ENCODE measurements at regions not wholly inside any gene's neighbourhood (a gene's known extent, or its start where the extent isn't known, plus 50 kb on each side); places are given as distances from the start of the nearest gene placed in this dataset.

DNA sequence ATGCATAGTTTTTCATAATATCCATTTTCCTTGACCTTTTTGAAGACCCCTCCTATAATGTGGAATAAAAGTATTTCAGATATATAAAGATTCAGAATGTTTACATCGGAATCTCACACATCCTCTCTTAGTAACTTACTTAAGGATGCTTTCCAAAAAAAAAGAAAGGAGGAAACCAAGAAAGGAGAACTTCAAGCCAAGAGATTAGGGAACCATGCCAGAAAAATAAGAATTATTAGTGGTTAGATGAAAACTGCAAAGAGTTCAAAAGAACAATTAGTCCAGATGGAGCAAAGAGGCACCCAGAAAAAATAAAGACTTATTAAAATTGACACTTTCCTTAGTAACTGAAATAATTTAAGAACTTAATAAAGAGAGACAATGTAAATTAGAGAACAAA lies 179.2 kb downstream of the DUSP6 start:
- H3K36me3 Mint-ChIP-seq = no peaks in the 10 kb centered on the region
- H3K4me3 ChIP-seq (ENCODE audit: low read length in 2 of 2) = no peak overlapping the region
- CTCF ChIA-PET (ENCODE audit: partially characterized antibody) = no interaction called here
- no peaks in the 10 kb centered on the region for H3K27me3 Mint-ChIP-seq
- H3K36me3 ChIP-seq (ENCODE audit: insufficient read depth, low read length) = no peaks in the 10 kb centered on the region
- H3K4me3 Mint-ChIP-seq = no peak overlapping the region
- POLR2A ChIA-PET (ENCODE audit: partially characterized antibody) = no interaction called here
- H3K9me3 ChIP-seq (ENCODE audit: control insufficient read depth in 1 of 2, low read length in 2 of 2) = no peaks in the 10 kb centered on the region
- H3K27ac ChIP-seq (ENCODE audit: low read depth, low read length) = no peak overlapping the region
- no peaks in the 10 kb centered on the region for H3K4me1 ChIP-seq (ENCODE audit: insufficient read depth, low read length)
- H3K27me3 ChIP-seq (ENCODE audit: insufficient read depth, low read length) = no peaks in the 10 kb centered on the region
- no peaks in the 10 kb centered on the region for H3K4me1 Mint-ChIP-seq
- DNase-seq = no peak
- no peak overlapping the region for H3K27ac Mint-ChIP-seq
- intact Hi-C loops (cut with micrococcal nuclease) = no loop called here
- H3K9me3 Mint-ChIP-seq = peaks cover 0 to 4% (median 0%) of the 10 kb centered on the region in 8 donors

DNA sequence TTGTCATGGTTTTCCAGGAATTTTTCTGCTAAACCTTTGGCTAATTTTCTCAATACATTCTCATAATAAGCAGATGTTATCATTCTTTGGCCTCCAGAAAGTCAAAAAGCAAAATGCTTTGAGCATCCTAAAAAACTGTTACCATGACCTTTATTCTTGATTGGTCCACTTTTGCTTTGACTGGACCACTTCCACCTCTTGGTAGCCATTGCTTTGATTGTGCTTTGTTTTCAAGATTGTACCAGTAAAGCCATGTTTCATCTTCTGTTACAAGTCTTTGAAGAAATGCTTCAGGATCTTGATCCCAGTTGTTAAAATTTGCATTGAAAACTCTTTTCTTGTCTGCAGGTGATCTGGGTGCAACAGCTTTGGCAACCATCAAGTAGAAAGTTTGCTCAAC lies 180.1 kb downstream of the DUSP6 start:
- no peaks in the 10 kb centered on the region for H3K9me3 ChIP-seq (ENCODE audit: control insufficient read depth in 1 of 2, low read length in 2 of 2)
- H3K4me3 Mint-ChIP-seq = no peak overlapping the region
- H3K9me3 Mint-ChIP-seq = peaks cover 0 to 4% (median 0%) of the 10 kb centered on the region in 8 donors
- no peaks in the 10 kb centered on the region for H3K36me3 Mint-ChIP-seq
- H3K4me1 ChIP-seq (ENCODE audit: insufficient read depth, low read length) = no peaks in the 10 kb centered on the region
- H3K27ac Mint-ChIP-seq = peak overlapping the region in 1 of 7 donors; percentile 41
- DNase-seq = no peak
- H3K4me1 Mint-ChIP-seq = no peaks in the 10 kb centered on the region
- no peak overlapping the region for H3K4me3 ChIP-seq (ENCODE audit: low read length in 2 of 2)
- ChIA-PET CTCF (ENCODE audit: partially characterized antibody) (no interaction called here), POLR2A (ENCODE audit: partially characterized antibody) (no interaction called here)
- H3K27me3 Mint-ChIP-seq = no peaks in the 10 kb centered on the region
- no peaks in the 10 kb centered on the region for H3K27me3 ChIP-seq (ENCODE audit: insufficient read depth, low read length)
- no peak overlapping the region for H3K27ac ChIP-seq (ENCODE audit: low read depth, low read length)
- no peaks in the 10 kb centered on the region for H3K36me3 ChIP-seq (ENCODE audit: insufficient read depth, low read length)
- intact Hi-C loops (cut with micrococcal nuclease) = no loop called here

DNA sequence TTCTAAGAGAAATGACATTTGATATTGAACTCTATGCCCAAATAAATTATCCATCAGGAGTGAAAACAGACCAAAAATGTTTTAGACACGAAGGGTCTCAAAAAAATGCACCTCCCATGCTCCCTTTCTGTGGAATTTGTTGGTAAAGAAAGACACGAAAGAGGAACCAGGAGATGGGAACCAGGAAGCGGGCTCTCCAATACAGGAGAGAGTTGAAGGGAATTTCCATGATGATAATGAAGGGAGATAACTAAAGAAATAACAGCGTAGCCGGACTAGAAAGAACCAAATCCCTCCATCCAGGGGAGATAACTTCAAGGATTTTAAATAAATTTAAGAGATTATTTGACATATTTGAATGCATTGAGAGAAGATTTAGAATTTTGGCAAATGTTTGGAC lies 183.0 kb downstream of the DUSP6 start:
- ChIA-PET CTCF (ENCODE audit: partially characterized antibody) (no interaction called here), POLR2A (ENCODE audit: partially characterized antibody) (no interaction called here)
- H3K9me3 ChIP-seq (ENCODE audit: control insufficient read depth in 1 of 2, low read length in 2 of 2) = no peaks in the 10 kb centered on the region
- Mint-ChIP-seq H3K27me3 (no peaks in the 10 kb centered on the region), H3K27ac (no peak overlapping the region), H3K4me1 (peaks cover 4 to 11% (median 6%) of the 10 kb centered on the region in 4 donors), H3K9me3 (peaks cover 0 to 4% (median 0%) of the 10 kb centered on the region in 8 donors), H3K36me3 (no peaks in the 10 kb centered on the region), H3K4me3 (no peak overlapping the region)
- DNase-seq = no peak
- intact Hi-C loops (cut with micrococcal nuclease) = no loop called here
- peaks cover 9% of the 10 kb centered on the region for H3K4me1 ChIP-seq (ENCODE audit: insufficient read depth, low read length)
- no peaks in the 10 kb centered on the region for H3K36me3 ChIP-seq (ENCODE audit: insufficient read depth, low read length)
- no peaks in the 10 kb centered on the region for H3K27me3 ChIP-seq (ENCODE audit: insufficient read depth, low read length)
- no peak overlapping the region for H3K27ac ChIP-seq (ENCODE audit: low read depth, low read length)
- no peak overlapping the region for H3K4me3 ChIP-seq (ENCODE audit: low read length in 2 of 2)

DNA sequence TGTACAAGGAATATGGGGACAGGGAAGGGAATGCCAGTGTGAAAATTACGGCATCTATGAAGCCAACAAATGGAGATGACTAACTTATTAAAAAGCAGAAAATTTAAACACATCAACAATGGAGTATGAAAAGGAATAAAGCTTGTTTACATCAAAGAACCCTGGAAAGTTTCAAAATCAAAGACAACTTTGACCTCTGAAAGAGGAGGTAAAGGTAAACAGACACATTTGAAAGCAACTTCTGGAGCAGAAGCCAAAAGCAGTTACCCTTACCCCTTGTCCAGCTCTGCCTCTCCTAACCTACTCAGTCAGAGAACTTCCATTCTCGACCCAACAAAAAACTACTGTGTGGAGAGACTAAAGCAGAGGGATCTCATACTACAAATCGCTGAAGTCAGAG lies 184.3 kb downstream of the DUSP6 start:
- peaks cover 10% of the 10 kb centered on the region for H3K4me1 ChIP-seq (ENCODE audit: insufficient read depth, low read length)

DNA sequence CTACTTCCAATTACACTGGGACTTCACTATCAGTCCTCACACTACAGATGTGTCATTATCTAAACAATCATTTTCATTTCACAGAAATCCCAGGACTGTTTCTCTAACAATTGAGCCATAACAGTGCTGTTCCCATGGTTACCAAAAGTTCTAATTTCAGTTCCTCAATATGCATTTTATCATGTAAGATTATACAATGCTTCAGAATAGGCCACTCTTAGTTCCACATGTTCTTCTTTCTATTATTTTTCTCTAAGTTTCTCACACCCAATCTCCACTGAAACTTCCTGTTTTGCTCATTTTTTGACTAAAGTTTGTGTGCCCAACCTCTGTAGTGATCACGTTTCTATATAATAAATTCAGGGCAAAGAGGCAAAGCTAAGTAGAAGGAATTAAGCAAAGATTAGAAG lies 185.8 kb downstream of the DUSP6 start:
- no peak overlapping the region for H3K4me3 ChIP-seq (ENCODE audit: low read length in 2 of 2)
- H3K27ac ChIP-seq (ENCODE audit: low read depth, low read length) = no peak overlapping the region
- ChIA-PET CTCF (ENCODE audit: partially characterized antibody) (no interaction called here), POLR2A (ENCODE audit: partially characterized antibody) (no interaction called here)
- no peaks in the 10 kb centered on the region for H3K27me3 ChIP-seq (ENCODE audit: insufficient read depth, low read length)
- H3K27ac Mint-ChIP-seq = no peak overlapping the region
- no peak for DNase-seq
- no peaks in the 10 kb centered on the region for H3K9me3 Mint-ChIP-seq
- intact Hi-C loops (cut with micrococcal nuclease) = no loop called here
- H3K9me3 ChIP-seq (ENCODE audit: control insufficient read depth in 1 of 2, low read length in 2 of 2) = no peaks in the 10 kb centered on the region
- H3K27me3 Mint-ChIP-seq = no peaks in the 10 kb centered on the region
- no peaks in the 10 kb centered on the region for H3K36me3 ChIP-seq (ENCODE audit: insufficient read depth, low read length)
- H3K36me3 Mint-ChIP-seq = no peaks in the 10 kb centered on the region
- H3K4me1 ChIP-seq (ENCODE audit: insufficient read depth, low read length) = peaks cover 17% of the 10 kb centered on the region
- no peak overlapping the region for H3K4me3 Mint-ChIP-seq
- peaks cover 4 to 14% (median 11%) of the 10 kb centered on the region in 4 donors for H3K4me1 Mint-ChIP-seq

More for the DNA sequence above, 184.3 kb downstream of the DUSP6 start:
- no peaks in the 10 kb centered on the region for H3K36me3 ChIP-seq (ENCODE audit: insufficient read depth, low read length)
- ChIA-PET POLR2A (ENCODE audit: partially characterized antibody) (no interaction called here), CTCF (ENCODE audit: partially characterized antibody) (no interaction called here)
- no peak for DNase-seq
- H3K27ac Mint-ChIP-seq = no peak overlapping the region
- no peaks in the 10 kb centered on the region for H3K36me3 Mint-ChIP-seq
- H3K4me1 Mint-ChIP-seq = peaks cover 4 to 14% (median 11%) of the 10 kb centered on the region in 4 donors
- H3K4me3 ChIP-seq (ENCODE audit: low read length in 2 of 2) = no peak overlapping the region
- no peak overlapping the region for H3K27ac ChIP-seq (ENCODE audit: low read depth, low read length)
- intact Hi-C loops (cut with micrococcal nuclease) = no loop called here
- no peaks in the 10 kb centered on the region for H3K27me3 Mint-ChIP-seq
- H3K9me3 Mint-ChIP-seq = peaks cover 0 to 4% (median 0%) of the 10 kb centered on the region in 8 donors
- no peaks in the 10 kb centered on the region for H3K9me3 ChIP-seq (ENCODE audit: control insufficient read depth in 1 of 2, low read length in 2 of 2)
- no peaks in the 10 kb centered on the region for H3K27me3 ChIP-seq (ENCODE audit: insufficient read depth, low read length)
- H3K4me3 Mint-ChIP-seq = no peak overlapping the region

DNA sequence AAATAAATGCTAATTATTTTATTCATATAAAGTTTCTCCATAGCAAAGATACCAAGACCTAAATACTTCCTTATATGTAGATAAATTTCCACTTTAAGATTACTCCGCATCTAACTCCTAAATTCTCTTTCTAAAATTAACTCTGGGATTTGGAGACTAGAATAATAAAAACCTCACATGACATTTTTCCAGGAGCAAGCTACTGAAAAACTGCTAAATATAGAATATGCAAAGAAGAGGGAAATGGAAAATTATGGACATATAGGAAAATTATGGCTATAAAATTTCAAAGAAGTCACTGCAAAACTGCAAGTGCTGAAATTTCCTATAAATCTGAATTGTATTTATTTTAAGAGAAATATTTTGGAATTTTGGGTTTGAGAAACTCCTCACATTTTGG lies 186.2 kb downstream of the DUSP6 start:
- peaks cover 4 to 14% (median 11%) of the 10 kb centered on the region in 4 donors for H3K4me1 Mint-ChIP-seq
- no peaks in the 10 kb centered on the region for H3K36me3 Mint-ChIP-seq
- Histone ChIP-seq H3K36me3 (ENCODE audit: insufficient read depth, low read length) (no peaks in the 10 kb centered on the region), H3K4me1 (ENCODE audit: insufficient read depth, low read length) (peaks cover 17% of the 10 kb centered on the region), H3K4me3 (ENCODE audit: low read length in 2 of 2) (no peak overlapping the region), H3K9me3 (ENCODE audit: control insufficient read depth in 1 of 2, low read length in 2 of 2) (no peaks in the 10 kb centered on the region), H3K27me3 (ENCODE audit: insufficient read depth, low read length) (no peaks in the 10 kb centered on the region), H3K27ac (ENCODE audit: low read depth, low read length) (no peak overlapping the region)
- no peaks in the 10 kb centered on the region for H3K27me3 Mint-ChIP-seq
- ChIA-PET POLR2A (ENCODE audit: partially characterized antibody) (no interaction called here), CTCF (ENCODE audit: partially characterized antibody) (no interaction called here)
- H3K27ac Mint-ChIP-seq = no peak overlapping the region
- no peak overlapping the region for H3K4me3 Mint-ChIP-seq
- no peak for DNase-seq
- intact Hi-C loops (cut with micrococcal nuclease) = no loop called here
- H3K9me3 Mint-ChIP-seq = no peaks in the 10 kb centered on the region

DNA sequence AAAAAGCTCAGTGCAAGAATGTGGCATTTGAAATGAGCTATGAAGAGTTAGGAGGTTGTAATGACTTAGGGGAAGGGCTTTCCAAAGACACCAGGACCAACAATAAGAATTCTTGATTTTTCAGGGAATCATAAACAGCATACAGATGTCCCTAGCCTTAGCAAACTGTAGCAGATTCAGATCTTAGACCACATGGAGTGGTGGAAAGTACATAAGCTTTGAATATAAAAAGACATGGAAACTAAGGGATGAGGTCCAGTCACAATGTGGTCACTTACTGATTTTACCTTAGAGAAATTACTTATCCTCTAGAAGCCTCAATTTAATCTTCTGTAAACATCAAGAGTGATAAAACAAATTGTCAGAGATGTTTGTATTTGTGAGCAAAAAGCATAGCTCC lies 186.6 kb downstream of the DUSP6 start:
- Mint-ChIP-seq H3K36me3 (no peaks in the 10 kb centered on the region), H3K4me1 (peaks cover 4 to 14% (median 11%) of the 10 kb centered on the region in 4 donors), H3K27me3 (no peaks in the 10 kb centered on the region), H3K4me3 (no peak overlapping the region), H3K27ac (no peak overlapping the region), H3K9me3 (no peaks in the 10 kb centered on the region)
- Histone ChIP-seq H3K4me3 (ENCODE audit: low read length in 2 of 2) (no peak overlapping the region), H3K9me3 (ENCODE audit: control insufficient read depth in 1 of 2, low read length in 2 of 2) (no peaks in the 10 kb centered on the region), H3K27ac (ENCODE audit: low read depth, low read length) (no peak overlapping the region), H3K36me3 (ENCODE audit: insufficient read depth, low read length) (no peaks in the 10 kb centered on the region), H3K27me3 (ENCODE audit: insufficient read depth, low read length) (no peaks in the 10 kb centered on the region), H3K4me1 (ENCODE audit: insufficient read depth, low read length) (peaks cover 17% of the 10 kb centered on the region)
- intact Hi-C loops (cut with micrococcal nuclease) = no loop called here
- CTCF ChIA-PET (ENCODE audit: partially characterized antibody) = no interaction called here
- POLR2A ChIA-PET (ENCODE audit: partially characterized antibody) = no interaction called here
- no peak for DNase-seq

DNA sequence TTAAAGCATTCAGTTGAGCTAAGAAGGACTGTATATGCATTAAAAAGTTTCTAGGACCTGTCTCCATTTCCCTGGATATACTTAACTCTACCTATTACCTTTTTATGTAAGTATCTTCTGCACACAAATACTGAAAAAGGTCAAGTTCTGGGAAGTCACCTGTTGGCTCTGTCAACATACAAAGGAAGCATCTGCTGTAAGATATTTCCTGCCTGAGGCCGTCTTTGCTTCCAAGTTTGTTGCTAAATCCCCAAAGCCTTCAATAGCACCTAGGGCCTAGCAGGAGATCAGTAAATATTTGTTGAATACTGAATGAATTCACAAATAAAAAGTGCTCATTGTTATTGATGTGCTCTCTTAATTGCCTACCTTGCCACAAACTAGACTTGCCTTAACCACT lies 188.4 kb downstream of the DUSP6 start:
- Mint-ChIP-seq H3K9me3 (no peaks in the 10 kb centered on the region), H3K4me1 (peaks cover 4 to 14% (median 11%) of the 10 kb centered on the region in 4 donors), H3K4me3 (no peak overlapping the region), H3K27ac (peak overlapping the region in 1 of 7 donors; percentile 25), H3K27me3 (no peaks in the 10 kb centered on the region), H3K36me3 (no peaks in the 10 kb centered on the region)
- POLR2A ChIA-PET (ENCODE audit: partially characterized antibody) = no interaction called here
- DNase-seq = no peak
- H3K9me3 ChIP-seq (ENCODE audit: control insufficient read depth in 1 of 2, low read length in 2 of 2) = no peaks in the 10 kb centered on the region
- intact Hi-C loops (cut with micrococcal nuclease) = no loop called here
- peaks cover 17% of the 10 kb centered on the region for H3K4me1 ChIP-seq (ENCODE audit: insufficient read depth, low read length)
- no peaks in the 10 kb centered on the region for H3K36me3 ChIP-seq (ENCODE audit: insufficient read depth, low read length)
- H3K4me3 ChIP-seq (ENCODE audit: low read length in 2 of 2) = no peak overlapping the region
- H3K27ac ChIP-seq (ENCODE audit: low read depth, low read length) = no peak overlapping the region
- no peaks in the 10 kb centered on the region for H3K27me3 ChIP-seq (ENCODE audit: insufficient read depth, low read length)
- CTCF ChIA-PET (ENCODE audit: partially characterized antibody) = interaction anchor here (0.8 kb wide), 1 partner anchor 16 kb away, joined by 3 read pairs; no protein-coding TSS in a partner anchor

All from CD4-positive, alpha-beta memory T cell (primary cell).